Anterior cingulate cortex (tissue), 58 donors: ENCODE measurements at regions not wholly inside any gene's neighbourhood (a gene's known extent, or its start where the extent isn't known, plus 50 kb on each side); places are given as distances from the start of the nearest gene placed in this dataset.

Experiments used
- DNase-seq, 58 donors: peaks; one replicate each; lab custom pipeline; 2025; lab: John Stamatoyannopoulos, UW

DNA sequence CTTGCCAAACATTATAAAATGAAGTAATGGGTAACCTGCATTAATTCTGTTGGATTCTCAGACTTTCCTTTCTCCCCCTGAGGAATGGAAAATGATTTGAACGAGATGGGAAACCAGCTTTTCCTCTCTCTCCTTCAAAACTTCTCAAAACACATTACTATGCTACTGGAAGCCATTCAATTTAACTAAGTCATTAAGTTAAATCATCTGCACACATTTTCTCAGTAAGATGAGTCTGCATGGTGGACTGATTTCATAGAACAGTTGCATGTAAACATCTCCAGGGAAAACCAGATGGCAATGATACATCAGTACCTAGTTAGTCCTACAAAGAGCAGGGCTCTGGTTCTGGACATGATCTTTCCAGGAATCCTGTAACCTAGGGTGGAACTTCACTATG is 59.9 kb downstream of the BMP4 start:
- DNase-seq: peak in 1 of 58 donors; percentile 4

DNA sequence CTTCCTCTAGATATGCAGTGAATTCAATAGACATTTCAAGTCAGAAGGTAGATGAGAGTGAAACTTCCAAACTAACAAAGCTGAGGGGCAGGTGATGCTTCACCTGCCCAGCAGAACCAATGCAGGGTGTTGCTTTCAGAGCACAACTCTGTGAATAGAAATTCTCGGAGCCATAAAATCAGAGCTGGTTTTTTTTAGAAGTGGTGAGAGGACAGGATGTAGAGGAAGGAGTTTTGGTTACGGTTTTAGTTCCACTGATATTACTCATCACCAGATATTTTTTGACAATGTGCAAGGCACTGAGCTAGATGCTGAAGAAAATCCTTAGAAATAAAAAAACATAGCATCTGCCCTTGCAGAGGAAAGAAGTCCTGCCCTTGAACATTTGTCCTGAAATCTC is 62.2 kb downstream of the BMP4 start:
- DNase-seq: peak in 1 of 58 donors; percentile 7

GRCh38 chr14:53893374-53893773 is 63.3 kb downstream of the BMP4 start:
- DNase-seq: no peak

- DNase-seq: no peak
Observed at GRCh38 chr14:53890611-53891101, 66.0 kb downstream of the BMP4 start.

- no peak for DNase-seq
Observed at GRCh38 chr14:53888535-53889386, 67.9 kb downstream of the BMP4 start.

DNA sequence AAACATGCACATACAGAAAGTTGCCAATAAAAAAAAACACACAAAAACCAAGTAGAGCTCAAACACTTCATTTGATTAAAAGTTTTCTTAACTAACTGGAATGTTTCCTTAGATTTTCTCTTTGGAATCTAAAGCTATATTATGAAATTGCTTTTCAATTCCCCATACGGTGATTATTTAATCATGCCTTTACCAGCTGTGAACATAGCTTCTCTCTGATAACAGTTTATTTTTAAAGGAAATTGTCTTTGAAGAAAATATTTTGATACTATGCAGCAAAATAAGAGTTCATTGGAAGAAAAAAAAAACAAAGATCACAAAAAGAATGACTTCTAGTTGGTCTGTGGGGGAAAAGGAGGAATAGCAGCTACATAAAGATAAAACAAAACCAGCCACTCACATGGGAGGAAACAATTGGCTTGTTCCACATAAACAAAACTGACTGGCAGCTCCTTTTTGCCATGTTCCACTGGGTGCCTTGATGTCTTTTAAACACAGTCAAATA is 71.4 kb downstream of the BMP4 start:
- DNase-seq: no peak

- DNase-seq: no peak
Observed at GRCh38 chr14:53884601-53885000, 72.0 kb downstream of the BMP4 start.

- no peak for DNase-seq
Observed at GRCh38 chr14:53883739-53884138, 72.9 kb downstream of the BMP4 start.

- DNase-seq: no peak
Observed at GRCh38 chr14:53882684-53883083, 73.9 kb downstream of the BMP4 start.

- DNase-seq: no peak
Observed at GRCh38 chr14:53881921-53882320, 74.7 kb downstream of the BMP4 start.

- no peak for DNase-seq
Observed at GRCh38 chr14:53881161-53881871, 75.3 kb downstream of the BMP4 start.

- DNase-seq: no peak
Observed at GRCh38 chr14:53880761-53881160, 75.9 kb downstream of the BMP4 start.

GRCh38 chr14:53879747-53880146 is 76.9 kb downstream of the BMP4 start:
- DNase-seq: no peak

DNA sequence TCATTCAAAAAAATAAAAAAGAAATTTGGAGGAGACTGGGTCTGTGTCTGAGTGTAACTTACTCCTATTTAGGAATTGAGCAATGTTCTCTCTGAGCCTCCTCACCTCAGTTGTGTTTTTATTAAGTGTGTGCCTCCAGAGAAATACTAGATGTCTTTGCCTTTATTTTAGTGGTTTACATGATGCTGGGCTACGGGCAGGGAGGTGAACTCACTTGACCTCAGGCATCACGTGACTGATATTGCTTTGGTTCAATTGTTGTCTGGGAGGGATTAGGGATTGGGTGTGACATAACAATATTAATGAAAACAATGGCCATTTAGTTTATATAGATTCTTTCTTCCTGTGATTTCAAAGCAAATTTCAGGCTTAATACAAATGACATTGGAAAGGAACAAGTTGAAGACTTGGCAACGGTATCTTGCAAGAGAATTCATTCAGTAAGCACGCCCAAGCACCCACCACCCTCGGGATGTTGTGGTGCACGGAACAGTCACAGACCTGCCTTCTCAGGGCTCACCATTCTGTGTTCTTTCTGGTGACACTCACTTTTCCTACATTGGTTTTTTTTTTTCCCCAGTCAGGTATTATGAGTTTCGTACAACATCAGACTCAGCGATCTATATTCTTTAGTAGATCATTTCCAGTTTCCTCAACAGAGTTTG is 77.5 kb downstream of the BMP4 start:
- no peak for DNase-seq

DNA sequence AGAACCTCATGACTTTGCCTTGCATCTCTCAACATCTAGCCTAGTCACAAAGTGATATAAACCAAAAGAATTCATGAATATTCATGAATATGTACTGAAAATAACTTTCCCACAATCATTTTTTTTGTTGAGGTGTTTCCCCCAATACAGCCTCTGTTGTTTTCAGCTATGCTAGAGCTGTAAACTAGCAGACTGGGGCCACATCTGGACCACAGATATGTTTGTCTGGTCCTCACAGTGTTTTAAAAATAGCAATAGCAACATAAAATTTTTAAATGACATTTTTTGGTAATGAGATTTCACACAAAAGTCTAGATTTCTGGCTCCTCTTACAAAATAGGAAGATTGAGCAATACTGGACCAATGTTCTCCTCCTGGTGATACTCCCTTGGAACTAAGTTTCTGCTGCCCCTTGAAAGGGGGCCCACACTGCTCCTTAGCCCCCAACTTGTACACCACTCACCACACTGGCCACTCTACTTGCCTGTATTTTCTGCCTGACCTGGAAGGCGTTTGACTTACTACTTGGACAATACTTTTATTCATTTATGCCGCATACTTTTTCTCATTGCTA is 81.2 kb downstream of the BMP4 start:
- DNase-seq: no peak

DNA sequence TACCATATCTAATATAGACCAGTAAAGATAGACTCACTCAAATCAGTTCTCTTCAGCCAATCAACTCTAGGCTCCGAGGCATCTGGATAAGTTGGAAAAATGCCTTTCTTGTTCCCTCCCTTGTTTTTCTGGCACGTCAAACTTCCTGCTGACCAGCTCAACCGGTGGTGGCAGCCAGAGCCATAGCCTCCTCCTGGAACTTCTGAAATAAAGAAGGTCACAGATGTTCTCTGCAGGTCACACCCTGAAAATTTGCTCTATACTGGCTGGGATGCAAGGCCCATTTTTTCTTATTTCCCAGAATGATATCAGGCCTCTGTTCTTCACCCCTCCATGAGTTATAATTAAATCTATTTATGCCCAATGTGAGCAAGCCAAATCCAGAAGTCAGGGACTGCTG is 81.9 kb downstream of the BMP4 start:
- DNase-seq: no peak

- no peak for DNase-seq
Observed at GRCh38 chr14:53872681-53873089, 83.9 kb downstream of the BMP4 start.

GRCh38 chr14:53871951-53872350 is 84.7 kb downstream of the BMP4 start:
- no peak for DNase-seq

GRCh38 chr14:53871011-53871410 is 85.6 kb downstream of the BMP4 start:
- no peak for DNase-seq

GRCh38 chr14:53865711-53866110 is 90.9 kb downstream of the BMP4 start:
- DNase-seq: no peak

GRCh38 chr14:53861781-53862180 is 94.8 kb downstream of the BMP4 start:
- DNase-seq: no peak
